Thymus (tissue), 11 donors: ENCODE measurements at regions not wholly inside any gene's neighbourhood (a gene's known extent, or its start where the extent isn't known, plus 50 kb on each side); places are given as distances from the start of the nearest gene placed in this dataset.

Experiments
- DNase-seq, 9 donors: peaks; one replicate each; pipeline ENCODE4 v3.0.0-alpha.2; 2013; ENCODE audit warnings: low spot score in 9 of 9, low read depth in 6 of 9, missing footprints in 1 of 9
- H3K27ac ChIP-seq, 2 donors: one replicate each; pipeline ENCODE4 v1.5.1; 2013; ENCODE audit warnings: control low read depth in 1 of 2, low read depth in 1 of 2, low read length in 1 of 2, mild to moderate bottlenecking in 1 of 2, moderate library complexity in 1 of 2
- H3K27me3 ChIP-seq, 2 donors: one replicate each; pipeline ENCODE4 v1.5.1; 2013; ENCODE audit warnings: low read length in 1 of 2; ENCODE audit not compliant: control insufficient read depth in 2 of 2, insufficient read depth in 1 of 2
- H3K36me3 ChIP-seq, 2 donors: one replicate each; pipeline ENCODE4 v1.5.1; 2013; ENCODE audit warnings: low read length in 1 of 2, mild to moderate bottlenecking in 1 of 2, moderate library complexity in 1 of 2; ENCODE audit not compliant: control insufficient read depth in 2 of 2, insufficient read depth in 2 of 2
- H3K4me1 ChIP-seq, 2 donors: one replicate each; pipeline ENCODE4 v1.5.1; 2013; ENCODE audit warnings: low read length in 2 of 2; ENCODE audit not compliant: control insufficient read depth in 2 of 2, insufficient read depth in 2 of 2
- H3K4me3 ChIP-seq, 2 donors: one replicate each; pipeline ENCODE4 v1.5.1; 2013; ENCODE audit warnings: low read length in 2 of 2, control low read depth in 1 of 2, mild to moderate bottlenecking in 1 of 2
- H3K9me3 ChIP-seq, 2 donors: one replicate each; pipeline ENCODE4 v1.5.1; 2013; ENCODE audit warnings: low read length in 1 of 2, mild to moderate bottlenecking in 1 of 2; ENCODE audit not compliant: control insufficient read depth in 2 of 2, insufficient read depth in 1 of 2
- WGBS: extraction: QIAGEN DNeasy Blood & Tissue Kit; methylation state at CpG from one replicate; pipeline ENCODE4 v1.1.7; 2013; 5-methylcytosine and 5-hydroxymethylcytosine counted together
- donor health status: healthy.

DNA sequence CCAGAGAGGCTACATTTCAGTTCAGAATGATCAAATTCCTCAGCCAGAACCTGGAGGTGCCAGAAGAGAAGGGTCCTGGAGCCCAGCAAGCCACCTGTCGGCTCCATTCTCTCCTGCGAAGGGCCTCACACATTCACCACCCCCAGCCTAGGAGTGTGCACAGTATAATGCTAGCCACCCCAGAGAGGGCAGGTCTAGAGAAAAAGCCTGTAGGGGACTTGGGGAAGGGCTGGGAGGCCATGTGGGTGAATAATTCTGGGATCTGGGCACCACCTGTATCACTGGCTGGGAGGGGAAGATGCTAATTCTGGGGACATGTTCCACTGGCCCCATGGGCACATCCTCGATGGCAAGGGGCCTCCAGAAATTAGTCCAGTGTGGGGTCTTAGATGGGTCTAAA is 127.6 kb upstream of the HNMT start:
- Histone ChIP-seq H3K4me3 (no peak overlapping the region), H3K9me3 (no peaks in the 10 kb centered on the region), H3K27ac (no peak overlapping the region), H3K27me3 (no peaks in the 10 kb centered on the region), H3K36me3 (no peaks in the 10 kb centered on the region), H3K4me1 (no peaks in the 10 kb centered on the region)
- 96% methylated on average over 3 of the region's 3 CpGs for WGBS
- no peak for DNase-seq

DNA sequence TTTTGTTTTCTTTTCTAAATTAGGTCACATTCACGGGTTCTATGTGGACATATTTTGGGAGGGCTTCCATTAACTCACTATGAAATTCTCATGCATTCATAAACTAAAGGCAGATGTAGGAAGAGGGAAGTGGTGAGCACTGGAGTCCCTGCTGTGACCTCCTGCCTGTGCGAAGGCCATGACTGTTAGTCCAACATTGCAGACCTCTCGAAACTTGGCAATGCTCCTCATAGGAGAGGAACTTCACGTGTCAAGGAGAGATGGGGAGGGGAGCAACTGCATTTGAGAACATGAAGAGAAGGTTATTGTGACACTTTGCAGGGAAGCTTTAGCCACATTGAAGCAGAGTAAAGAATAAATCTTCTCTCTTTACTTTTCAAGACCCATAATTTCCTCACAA is 126.4 kb upstream of the HNMT start:
- no peak for DNase-seq
- Histone ChIP-seq H3K27me3 (no peaks in the 10 kb centered on the region), H3K27ac (no peak overlapping the region), H3K36me3 (no peaks in the 10 kb centered on the region), H3K9me3 (no peaks in the 10 kb centered on the region), H3K4me3 (no peak overlapping the region), H3K4me1 (no peaks in the 10 kb centered on the region)
- 69% methylated on average over 4 of the region's 4 CpGs for WGBS

GRCh38 chr2:137838255-137839092 is 125.8 kb upstream of the HNMT start:
- Histone ChIP-seq H3K9me3 (no peaks in the 10 kb centered on the region), H3K27me3 (no peaks in the 10 kb centered on the region), H3K36me3 (no peaks in the 10 kb centered on the region), H3K4me1 (no peaks in the 10 kb centered on the region), H3K27ac (no peak overlapping the region), H3K4me3 (no peak overlapping the region)
- WGBS = 45% methylated on average over 8 of the region's 8 CpGs
- DNase-seq = peak in 8 of 9 donors; percentile 2 to 43 (median 20)

DNA sequence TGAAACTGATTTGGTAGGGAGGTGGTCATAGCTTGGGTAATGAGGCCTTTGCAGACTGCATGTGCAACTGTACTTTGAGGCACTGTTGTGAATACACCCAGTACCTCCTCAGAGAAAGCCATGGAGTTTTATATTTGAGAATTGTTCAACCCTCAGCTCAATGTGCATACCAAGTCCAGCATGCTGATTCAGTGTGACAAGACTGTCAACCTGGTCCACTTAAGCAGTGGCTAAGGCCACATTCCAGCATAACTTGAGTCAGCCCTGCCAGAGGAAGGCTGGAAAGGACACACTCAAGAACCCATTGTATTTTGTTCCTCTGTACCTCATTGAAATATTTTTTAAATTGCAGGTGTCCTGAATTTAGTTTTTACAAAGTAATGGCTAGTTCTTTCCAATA is 121.8 kb upstream of the HNMT start:
- Histone ChIP-seq H3K4me3 (no peak overlapping the region), H3K36me3 (no peaks in the 10 kb centered on the region), H3K27ac (no peak overlapping the region), H3K9me3 (no peaks in the 10 kb centered on the region), H3K27me3 (no peaks in the 10 kb centered on the region), H3K4me1 (no peaks in the 10 kb centered on the region)
- DNase-seq = no peak

DNA sequence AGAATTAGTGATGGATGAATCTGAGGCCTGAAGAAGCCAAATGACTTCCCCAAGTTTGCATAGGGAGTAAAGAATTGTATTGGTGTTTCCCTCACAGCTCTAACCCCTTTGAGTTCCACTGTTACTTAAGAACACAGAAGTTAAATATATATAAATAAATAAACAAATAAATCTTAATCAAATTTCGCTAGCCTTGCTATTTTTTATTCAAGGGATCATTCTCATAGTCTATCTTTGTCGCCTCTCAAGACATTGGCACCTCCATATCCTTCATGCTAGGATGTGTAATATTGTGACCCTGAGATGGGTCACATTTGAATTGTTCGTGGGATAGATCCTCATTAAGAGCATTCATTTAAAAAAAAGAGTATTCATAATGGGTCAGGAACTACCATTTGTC is 121.3 kb upstream of the HNMT start:
- no peaks in the 10 kb centered on the region for H3K36me3 ChIP-seq
- 69% methylated on average over 3 of the region's 3 CpGs for WGBS

DNA sequence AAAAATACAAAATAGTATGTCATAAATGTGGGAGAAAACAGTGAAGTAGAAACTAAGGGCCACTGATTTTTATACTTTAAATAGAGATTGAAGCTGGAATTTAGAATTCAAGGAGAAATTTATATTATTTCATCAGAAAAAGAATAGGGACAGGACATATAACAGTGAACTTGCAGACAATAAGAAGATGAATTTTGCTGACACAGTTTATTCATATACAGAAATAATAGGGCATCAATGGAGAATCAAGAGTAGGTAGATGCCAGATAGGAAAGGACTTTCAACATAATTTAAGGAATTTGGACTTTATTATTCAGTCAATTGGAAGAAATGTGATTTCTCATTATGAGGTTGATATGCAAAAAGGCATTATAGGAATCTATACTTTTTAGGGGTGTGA is 118.9 kb upstream of the HNMT start:
- Histone ChIP-seq H3K9me3 (no peaks in the 10 kb centered on the region), H3K4me3 (no peak overlapping the region), H3K36me3 (no peaks in the 10 kb centered on the region), H3K27ac (no peak overlapping the region), H3K27me3 (no peaks in the 10 kb centered on the region), H3K4me1 (no peaks in the 10 kb centered on the region)
- no peak for DNase-seq

More for the DNA sequence above, 121.3 kb upstream of the HNMT start:
- H3K27me3 ChIP-seq = no peaks in the 10 kb centered on the region
- no peak overlapping the region for H3K4me3 ChIP-seq
- no peak for DNase-seq
- H3K4me1 ChIP-seq = no peaks in the 10 kb centered on the region
- no peaks in the 10 kb centered on the region for H3K9me3 ChIP-seq
- H3K27ac ChIP-seq = no peak overlapping the region

DNA sequence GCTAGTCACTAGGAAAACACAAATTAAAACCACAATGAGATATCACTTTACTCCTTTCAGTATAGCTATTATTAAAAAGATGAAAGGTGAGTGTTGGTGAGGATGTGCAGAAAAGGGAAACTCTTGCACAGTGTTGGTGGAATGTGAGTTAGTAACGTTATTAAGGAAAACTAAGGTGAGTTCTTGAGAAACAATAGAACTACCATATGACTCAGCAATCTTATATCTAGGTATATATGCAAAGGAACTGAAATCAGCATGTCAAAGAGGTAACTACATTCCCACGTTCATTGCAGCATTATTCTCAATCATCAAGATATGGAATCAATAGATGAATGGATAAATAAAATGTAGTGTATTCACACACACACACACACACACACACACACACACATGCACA is 117.3 kb upstream of the HNMT start:
- no peak for DNase-seq
- Histone ChIP-seq H3K36me3 (no peaks in the 10 kb centered on the region), H3K27ac (no peak overlapping the region), H3K4me3 (no peak overlapping the region), H3K27me3 (no peaks in the 10 kb centered on the region), H3K4me1 (no peaks in the 10 kb centered on the region), H3K9me3 (no peaks in the 10 kb centered on the region)
- WGBS = 82% methylated on average over 2 of the region's 2 CpGs

GRCh38 chr2:137847443-137847842 is 116.8 kb upstream of the HNMT start:
- no peak for DNase-seq
- Histone ChIP-seq H3K4me3 (no peak overlapping the region), H3K27ac (no peak overlapping the region)

GRCh38 chr2:137857881-137858280 is 106.4 kb upstream of the HNMT start:
- Histone ChIP-seq H3K4me3 (no peak overlapping the region), H3K27ac (no peak overlapping the region), H3K27me3 (no peaks in the 10 kb centered on the region), H3K36me3 (no peaks in the 10 kb centered on the region), H3K4me1 (no peaks in the 10 kb centered on the region), H3K9me3 (no peaks in the 10 kb centered on the region)
- WGBS = 79% methylated on average over 3 of the region's 3 CpGs
- DNase-seq = no peak

More at GRCh38 chr2:137847443-137847842, 116.8 kb upstream of the HNMT start:
- Histone ChIP-seq H3K9me3 (no peaks in the 10 kb centered on the region), H3K4me1 (no peaks in the 10 kb centered on the region), H3K27me3 (no peaks in the 10 kb centered on the region), H3K36me3 (no peaks in the 10 kb centered on the region)
